ENCODE measurements at regions not wholly inside any gene's neighbourhood (a gene's known extent, or its start where the extent isn't known, plus 50 kb on each side); places are given as distances from the start of the nearest gene placed in this dataset.

GRCh38 chr9:88890546-88890945, 100.7 kb upstream of the S1PR3 start:
- TF ChIP-seq, protein P1, sequence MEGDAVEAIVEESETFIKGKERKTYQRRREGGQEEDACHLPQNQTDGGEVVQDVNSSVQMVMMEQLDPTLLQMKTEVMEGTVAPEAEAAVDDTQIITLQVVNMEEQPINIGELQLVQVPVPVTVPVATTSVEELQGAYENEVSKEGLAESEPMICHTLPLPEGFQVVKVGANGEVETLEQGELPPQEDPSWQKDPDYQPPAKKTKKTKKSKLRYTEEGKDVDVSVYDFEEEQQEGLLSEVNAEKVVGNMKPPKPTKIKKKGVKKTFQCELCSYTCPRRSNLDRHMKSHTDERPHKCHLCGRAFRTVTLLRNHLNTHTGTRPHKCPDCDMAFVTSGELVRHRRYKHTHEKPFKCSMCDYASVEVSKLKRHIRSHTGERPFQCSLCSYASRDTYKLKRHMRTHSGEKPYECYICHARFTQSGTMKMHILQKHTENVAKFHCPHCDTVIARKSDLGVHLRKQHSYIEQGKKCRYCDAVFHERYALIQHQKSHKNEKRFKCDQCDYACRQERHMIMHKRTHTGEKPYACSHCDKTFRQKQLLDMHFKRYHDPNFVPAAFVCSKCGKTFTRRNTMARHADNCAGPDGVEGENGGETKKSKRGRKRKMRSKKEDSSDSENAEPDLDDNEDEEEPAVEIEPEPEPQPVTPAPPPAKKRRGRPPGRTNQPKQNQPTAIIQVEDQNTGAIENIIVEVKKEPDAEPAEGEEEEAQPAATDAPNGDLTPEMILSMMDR (tag by site-specific recombination; IDR thresholded peaks at IDR 0.05), result no peak
- no peak for TF ChIP-seq PRDM1 (tag by site-specific recombination; IDR thresholded peaks at IDR 0.05)
- TF ChIP-seq ZNF24 (tag by site-specific recombination; IDR thresholded peaks at IDR 0.05), result no peak
- no peak for TF ChIP-seq KLF17 (tag by site-specific recombination; IDR thresholded peaks at IDR 0.05)
- TF ChIP-seq ZNF248 (tag by site-specific recombination; IDR thresholded peaks at IDR 0.05), result no peak
- no peak for TF ChIP-seq TCF7L2 (IDR thresholded peaks at IDR 0.05; ENCODE audit: borderline replicate concordance, low read depth, low read length)
- TF ChIP-seq, protein P2, sequence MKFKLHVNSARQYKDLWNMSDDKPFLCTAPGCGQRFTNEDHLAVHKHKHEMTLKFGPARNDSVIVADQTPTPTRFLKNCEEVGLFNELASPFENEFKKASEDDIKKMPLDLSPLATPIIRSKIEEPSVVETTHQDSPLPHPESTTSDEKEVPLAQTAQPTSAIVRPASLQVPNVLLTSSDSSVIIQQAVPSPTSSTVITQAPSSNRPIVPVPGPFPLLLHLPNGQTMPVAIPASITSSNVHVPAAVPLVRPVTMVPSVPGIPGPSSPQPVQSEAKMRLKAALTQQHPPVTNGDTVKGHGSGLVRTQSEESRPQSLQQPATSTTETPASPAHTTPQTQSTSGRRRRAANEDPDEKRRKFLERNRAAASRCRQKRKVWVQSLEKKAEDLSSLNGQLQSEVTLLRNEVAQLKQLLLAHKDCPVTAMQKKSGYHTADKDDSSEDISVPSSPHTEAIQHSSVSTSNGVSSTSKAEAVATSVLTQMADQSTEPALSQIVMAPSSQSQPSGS (tag by site-specific recombination; IDR thresholded peaks at IDR 0.05; ENCODE audit: low read depth), result no peak
- no peak for TF ChIP-seq ZNF561 (tag by site-specific recombination; IDR thresholded peaks at IDR 0.05; ENCODE audit: borderline replicate concordance)
- TF ChIP-seq ZNF837 (tag by site-specific recombination; IDR thresholded peaks at IDR 0.05), result no peak
- TF ChIP-seq ZNF571 (tag by site-specific recombination; IDR thresholded peaks at IDR 0.05), result no peak
- no peak for TF ChIP-seq REST (tag by site-specific recombination; IDR thresholded peaks at IDR 0.05)
- TF ChIP-seq ZNF354C (tag by site-specific recombination; IDR thresholded peaks at IDR 0.05; ENCODE audit: borderline replicate concordance, low read depth), result no peak
- no peak for TF ChIP-seq ZNF521 (tag by site-specific recombination; IDR thresholded peaks at IDR 0.05)
